ENCODE measurements at regions not wholly inside any gene's neighbourhood (a gene's known extent, or its start where the extent isn't known, plus 50 kb on each side); places are given as distances from the start of the nearest gene placed in this dataset.
"Not testable (repeated sequence)": the region's sequence is repeated elsewhere in the genome, so short reads cannot be mapped to it uniquely, and the experiment has no call there.

DNA sequence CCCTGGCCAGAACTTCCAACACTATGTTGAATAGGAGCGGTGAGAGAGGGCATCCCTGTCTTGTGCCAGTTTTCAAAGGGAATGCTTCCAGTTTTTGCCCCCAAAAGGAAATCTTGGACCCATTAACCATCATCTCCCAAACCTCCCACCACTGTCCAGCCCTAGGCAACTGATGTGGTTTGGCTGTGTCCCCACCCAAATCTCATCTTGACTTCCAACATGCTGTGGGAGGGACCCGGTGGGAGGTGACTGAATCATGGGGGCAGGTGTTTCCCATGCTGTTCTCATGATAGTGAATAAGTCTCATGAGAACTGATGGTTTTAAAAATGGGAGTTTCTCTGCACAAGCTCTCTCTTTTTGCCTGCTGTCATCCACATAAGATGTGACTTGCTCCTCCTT lies 119.1 kb upstream of the RMDN2 start:
- not testable (repeated sequence) for DNase-seq (ENCODE audit: low read depth)

DNA sequence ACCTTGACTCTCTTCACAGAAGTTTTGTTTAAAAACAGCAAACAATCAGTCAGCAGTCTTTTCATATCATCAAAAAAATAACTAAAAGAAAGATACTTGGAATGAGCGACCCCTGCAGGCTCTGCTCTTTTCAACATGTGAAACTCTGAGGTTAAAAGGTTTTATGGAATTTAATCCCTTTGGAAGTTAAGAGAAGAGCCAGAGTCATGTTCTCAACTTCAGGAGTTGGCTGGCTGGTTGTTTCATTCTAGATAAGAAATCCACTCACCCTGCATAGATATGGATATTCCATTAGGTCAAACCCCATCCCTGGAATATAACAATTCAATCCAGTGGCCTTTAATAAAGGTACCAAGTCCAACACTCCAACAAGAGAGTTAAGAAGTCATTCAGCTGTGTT lies 115.6 kb upstream of the RMDN2 start:
- DNase-seq (ENCODE audit: low read depth): peak; percentile 32

DNA sequence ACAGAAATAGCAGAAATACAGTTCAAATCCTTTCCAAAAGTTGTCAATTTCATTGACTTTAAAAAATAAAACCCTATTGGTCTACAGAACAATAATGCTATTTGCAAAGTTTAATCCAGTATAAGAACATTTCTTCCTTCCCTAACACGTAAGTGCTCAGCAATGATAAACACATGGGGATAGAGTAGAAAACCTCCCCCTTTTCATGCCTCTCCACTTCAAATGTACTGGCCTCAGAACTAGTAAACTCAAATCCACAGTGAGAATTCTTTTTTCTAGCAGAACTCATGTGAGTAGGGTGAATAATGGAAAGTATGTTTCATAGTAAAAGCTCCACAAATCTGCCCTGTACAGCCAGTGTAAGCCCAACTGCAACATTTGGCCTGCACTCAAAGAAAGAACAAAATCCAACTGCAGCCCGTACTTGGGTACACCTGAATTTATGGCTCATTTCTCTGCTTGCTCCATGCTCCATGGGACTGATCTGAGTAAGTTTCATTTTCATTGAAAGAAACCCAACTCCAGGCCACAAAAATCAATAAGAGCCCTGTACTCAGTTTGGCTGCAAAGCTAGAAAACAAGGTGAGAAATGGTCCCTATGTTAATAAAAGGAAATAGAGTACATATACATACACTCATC lies 115.0 kb upstream of the RMDN2 start:
- DNase-seq (ENCODE audit: low read depth): no peak

DNA sequence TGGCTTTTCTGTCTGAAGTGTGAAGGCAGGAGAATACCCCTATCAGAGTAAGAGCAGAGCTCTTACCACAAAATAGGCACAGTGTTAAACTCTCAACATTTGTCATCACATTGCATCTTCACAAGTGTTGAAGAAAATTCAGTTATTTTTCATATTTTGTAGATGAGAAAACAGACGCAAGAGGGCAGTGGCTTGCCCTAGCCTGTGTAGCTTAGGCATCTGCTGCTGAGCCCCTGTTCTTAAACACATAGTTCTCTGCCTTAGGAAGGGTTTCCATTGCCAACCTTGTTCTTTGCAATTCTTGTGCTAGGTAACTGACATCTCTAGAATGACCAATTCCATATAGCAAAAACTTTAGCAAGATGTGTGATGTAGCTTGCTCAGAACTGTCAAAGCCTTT lies 112.7 kb upstream of the RMDN2 start:
- no peak for DNase-seq (ENCODE audit: low read depth)

DNA sequence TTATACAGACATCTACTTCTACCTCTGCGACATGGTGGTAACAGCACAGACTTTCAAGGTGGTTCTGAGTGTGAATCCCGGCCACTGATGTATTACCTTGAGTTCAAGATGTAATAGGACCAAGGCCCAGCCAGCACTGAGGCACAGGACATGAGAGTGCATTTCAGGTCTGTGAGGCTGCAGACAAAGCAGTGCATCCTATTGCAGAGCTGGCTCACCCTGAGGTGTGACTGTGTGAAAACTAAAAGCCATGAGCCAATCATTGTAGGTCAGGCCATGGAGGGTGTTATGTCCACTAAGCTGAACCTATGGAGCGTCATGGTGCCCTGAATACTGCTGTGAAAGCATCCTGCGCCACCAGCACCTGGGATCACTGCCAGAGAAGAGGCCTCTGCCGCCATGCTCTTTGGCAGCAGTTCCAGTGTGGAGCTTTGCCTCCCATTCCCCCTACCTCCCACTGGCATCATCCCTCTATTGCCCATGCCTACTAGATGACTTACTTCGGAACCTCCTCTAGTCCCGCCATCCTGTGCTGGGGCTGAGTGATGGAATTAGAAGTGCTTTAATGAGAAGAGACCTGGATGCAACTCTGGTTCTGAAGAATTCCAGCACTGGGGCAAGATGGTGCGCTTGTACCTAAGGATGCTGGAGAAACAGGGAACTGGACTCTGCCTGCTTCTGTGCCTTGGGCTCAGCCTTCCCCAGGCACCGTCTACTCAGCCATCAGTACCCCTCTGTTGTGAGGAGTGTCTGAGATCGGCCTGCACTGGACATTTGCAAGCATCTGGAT lies 112.0 kb upstream of the RMDN2 start:
- no peak for DNase-seq (ENCODE audit: low read depth)

DNA sequence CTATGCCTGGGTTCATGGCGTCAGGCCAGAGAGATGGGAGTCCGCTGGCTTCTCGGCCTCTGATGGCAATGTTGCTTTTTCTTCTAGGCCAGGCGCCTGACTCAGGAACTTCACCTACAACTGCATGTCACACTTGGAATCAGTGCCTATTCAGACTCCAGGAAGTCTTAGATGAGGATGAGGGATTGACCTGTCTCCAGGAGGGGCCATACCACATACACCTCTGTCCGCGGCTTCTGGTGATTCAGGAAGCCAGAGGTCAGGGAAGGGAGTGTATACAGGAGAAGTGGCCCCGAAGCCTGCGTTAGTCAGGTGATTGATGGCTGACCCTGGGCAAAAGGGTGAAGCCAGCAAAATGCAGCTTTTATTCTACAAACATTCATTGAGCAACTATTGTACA lies 109.1 kb upstream of the RMDN2 start:
- DNase-seq (ENCODE audit: low read depth): no peak

DNA sequence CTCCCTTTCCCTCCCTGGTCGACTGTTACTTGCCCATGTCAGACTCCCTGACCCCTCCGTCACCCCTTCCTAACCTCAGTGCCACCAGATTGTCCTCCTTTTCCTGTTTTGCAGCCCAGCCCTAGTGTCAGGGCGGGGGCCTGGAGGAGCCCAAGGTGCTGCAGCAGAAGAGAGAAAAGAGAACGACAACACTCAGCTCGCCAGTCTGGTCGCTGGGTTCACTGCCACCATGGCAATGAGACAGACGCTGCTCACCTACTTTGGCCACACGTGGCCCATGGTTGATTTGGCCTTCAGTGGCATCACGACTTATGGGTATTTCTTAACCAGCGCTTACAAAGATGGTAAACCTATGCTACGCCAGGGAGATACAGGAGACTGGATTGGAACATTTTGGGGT lies 108.4 kb upstream of the RMDN2 start:
- no peak for DNase-seq (ENCODE audit: low read depth)

DNA sequence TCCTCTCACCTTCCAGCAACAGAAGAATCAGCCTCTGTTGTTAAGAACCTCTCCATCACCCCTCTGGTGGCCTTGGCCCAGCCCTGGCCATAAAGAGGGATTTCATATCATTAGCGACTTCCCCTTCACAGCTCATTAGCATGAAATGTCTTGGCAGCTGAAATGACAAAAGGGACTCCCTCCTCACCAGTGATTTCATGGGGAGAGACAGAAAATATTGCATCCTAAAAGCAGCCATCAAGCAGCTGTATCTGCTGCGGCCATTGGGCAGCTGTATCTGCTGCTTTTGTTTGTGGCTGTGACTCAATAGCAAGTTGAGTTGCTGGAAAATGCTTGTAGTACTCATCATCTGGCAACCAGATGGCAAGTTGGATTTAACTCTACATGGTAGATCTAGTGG lies 105.9 kb upstream of the RMDN2 start:
- peak; percentile 25 for DNase-seq (ENCODE audit: low read depth)

DNA sequence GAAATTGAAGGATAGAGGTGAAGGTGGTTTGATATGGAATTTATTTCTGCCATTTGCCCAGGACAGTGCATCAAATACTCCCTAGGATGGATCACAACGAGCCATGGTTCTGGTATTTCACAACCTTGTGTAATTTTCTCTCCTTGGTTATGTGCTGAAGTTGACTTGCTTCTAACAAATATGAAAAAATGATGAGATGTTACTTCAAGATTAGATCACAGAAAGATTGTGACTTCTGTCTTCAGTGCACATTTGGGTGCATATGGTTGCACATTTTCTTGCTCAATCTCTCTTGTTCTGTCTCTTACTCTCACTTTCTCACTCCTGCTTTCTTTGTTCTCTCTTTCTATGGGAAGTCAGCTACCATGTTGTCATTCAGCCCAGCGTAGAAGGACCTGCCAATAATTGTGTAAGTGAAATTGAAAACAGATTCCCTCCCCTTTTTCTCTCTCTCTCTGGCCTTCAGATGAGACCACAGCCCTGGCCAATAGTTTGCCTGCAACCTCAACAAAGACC lies 104.6 kb upstream of the RMDN2 start:
- DNase-seq (ENCODE audit: low read depth): no peak

DNA sequence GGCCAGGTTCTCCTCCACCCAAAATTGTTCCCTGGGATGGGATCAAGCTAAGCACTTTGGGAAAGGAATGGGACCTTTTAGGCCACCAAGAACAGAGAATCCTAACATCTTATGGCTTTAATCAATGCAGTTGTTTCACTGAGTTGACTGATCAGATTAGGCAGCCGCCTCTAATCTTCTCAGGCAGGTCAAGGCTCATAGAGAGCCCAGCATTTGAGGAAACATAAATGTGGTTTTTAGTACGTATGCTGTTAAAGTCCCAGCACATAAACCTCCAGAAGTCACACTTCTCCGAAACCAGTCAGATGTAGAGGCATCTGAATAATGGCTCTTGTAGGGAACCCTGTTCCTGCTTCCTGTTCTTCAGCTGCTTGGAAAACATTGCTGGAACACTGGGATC lies 99.5 kb upstream of the RMDN2 start:
- no peak for DNase-seq (ENCODE audit: low read depth)

DNA sequence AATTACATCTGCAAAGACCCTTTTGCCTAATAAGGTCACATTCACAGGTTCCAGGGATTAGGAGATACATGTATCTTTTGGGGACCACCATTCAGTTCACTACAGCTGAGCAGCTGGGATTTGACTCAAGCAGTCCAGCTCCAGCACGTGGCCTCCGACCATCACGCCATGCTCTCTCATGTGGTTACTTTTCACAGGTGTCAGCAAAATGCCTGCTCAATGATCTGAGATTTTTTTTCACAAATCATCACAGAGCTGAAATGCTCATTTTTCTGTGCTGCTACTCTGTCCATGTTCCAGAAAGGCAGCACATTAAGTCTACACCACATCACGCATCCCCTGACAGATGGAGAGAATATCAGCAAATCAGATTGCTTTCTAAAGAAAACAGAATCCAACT lies 98.5 kb upstream of the RMDN2 start:
- DNase-seq (ENCODE audit: low read depth): no peak

DNA sequence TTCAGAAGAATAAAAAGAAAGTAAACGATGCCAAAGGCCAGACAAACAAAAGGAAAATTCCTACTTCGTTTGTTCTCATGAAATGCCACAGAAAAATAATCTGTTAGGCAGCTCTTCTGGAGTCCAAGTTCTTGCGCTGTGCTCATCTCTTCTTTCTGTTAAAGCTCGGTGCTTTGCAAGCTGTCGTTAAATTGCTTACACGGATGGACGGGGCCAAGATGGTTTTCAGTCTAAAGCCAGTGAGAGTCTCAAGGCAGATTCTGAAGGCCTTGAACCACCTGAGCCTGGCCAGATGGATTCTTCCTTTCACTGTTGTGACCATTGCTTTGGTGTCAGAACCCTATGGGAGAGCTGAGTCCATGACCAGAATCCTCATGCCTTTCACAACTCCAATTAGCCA lies 97.6 kb upstream of the RMDN2 start:
- no peak for DNase-seq (ENCODE audit: low read depth)

DNA sequence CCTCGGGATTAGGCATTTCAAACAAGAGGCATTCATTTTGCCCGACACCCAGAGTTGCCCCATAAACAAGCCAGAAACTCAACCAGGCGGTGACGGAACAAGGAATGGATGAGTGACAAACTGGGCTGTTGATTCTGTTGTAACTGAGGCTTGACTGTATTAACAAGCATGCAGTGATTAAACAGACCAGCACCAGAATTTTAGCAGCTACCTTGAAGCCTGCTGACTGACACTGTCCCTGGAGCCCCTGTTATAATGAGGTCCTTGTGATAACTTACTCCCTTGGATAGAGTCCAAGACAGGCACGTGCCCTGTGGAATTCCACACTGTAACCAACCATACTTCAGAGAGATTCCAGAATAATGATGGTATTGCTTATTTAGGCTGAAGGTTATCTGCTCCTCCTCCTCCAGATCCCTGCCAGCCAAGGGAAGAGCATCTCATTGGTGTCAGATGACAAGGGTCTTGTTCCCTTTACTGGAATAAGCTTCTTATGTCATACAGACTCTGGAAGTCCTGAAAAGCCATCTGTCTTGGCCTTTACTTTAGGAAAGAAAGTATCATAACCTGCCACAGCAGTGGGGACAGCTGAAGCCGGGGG lies 97.1 kb upstream of the RMDN2 start:
- peak; percentile 84 for DNase-seq (ENCODE audit: low read depth)

DNA sequence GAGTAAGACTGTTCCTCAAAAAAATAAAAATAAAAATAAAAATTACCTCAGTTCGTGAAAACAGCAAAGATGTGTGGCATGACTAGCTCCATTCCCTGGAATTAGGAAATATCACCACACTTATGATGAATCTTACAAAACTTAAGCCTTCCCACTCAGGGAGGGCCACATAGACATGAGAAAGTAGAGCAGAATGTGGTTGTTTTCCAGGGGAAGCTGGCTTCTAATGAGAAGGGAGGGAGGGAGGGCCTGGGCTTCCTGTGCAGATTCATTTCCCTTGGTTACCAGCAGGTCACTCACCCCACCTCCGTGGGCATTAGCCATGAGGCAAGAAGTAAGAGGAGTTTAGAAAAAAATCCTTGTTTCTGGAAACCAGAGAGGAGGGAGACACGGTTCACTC lies 95.9 kb upstream of the RMDN2 start:
- peak; percentile 92 for DNase-seq (ENCODE audit: low read depth)

DNA sequence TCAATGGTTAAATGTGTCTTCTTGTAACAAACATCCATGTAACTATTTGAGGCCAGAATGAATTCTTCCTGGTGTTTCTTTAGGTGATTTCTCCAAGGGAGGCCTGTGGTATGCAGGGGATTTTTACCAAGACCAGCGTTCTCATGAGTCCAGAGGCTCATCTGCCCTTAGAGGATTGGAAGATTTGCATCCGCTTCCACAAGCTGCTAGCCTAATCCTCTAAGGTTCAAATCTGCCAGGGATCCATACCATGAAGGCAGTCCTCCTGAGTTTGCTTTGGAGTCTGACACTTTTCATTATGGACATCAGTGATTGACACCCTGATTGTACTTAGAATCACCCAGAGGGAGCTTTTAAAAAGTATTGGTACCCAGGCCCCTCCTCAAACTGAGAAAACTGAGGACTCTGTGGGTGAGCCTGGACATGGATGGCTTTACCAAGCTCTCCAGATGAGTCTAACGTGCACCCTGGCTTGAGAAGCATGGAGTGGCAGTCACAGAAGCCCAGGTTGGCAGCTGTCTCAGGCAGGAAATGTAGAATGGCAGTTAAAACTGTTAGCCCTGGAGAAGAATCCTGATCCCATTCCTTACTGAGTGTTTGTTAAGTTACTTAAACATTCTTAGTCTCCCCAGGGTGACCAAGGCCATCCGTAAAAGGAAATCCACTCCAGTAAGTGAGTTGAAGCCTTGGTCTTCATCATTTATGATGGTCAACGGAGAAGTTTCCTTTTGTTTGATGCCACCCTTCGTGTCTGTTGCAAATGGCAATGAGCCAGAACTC lies 95.3 kb upstream of the RMDN2 start:
- DNase-seq (ENCODE audit: low read depth): no peak

DNA sequence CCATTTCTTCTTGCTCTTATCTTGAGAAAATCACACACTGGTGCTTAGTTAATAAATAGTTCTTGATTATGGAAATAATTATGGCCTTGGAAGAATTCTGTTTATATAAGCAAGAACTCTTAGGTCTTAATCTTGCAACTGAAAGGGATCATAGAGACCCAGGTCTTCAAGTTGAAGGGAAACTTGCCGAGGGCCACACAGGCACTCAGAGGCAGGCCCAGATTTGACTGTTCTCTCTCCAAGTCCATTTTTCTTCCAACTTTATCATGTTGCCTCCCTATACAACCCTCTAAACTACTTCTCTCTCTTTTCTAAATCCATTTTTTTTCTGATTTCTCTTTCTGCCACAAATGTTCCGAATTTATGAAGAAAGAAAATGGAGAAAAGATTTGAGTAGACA lies 94.5 kb upstream of the RMDN2 start:
- no peak for DNase-seq (ENCODE audit: low read depth)

DNA sequence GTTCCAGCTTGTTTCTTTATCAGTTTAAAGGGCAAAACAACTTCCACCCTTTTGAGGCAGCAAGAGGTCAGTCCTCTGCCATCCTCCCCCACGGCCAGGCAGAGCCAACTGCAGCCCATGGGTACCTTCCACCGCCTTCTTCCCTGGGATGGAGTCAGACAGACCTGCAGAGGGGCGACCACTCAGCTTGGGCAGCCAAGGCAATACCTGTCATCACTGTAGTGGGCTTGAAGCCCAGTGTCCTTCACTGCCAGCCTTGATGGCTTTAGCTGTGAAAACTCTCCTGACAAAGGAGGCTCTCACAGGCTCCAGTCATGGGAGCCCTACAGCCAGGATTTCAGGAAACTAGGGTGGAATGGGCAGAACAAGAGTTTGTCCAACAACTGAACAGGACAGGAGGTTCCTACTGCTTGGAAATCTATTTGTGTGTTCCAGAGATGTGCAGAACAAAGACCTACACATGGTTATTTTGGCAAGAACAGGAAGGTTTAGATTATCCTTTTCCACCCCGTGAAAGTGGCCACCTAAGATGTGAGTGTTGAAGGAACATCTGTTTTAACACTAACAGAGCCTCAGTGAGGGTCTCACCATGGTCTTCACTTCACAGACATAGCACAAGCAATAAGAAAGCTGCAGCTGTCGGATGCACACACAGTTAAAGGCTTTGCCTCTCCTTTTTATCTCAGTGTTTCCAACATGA lies 93.9 kb upstream of the RMDN2 start:
- DNase-seq (ENCODE audit: low read depth): no peak

DNA sequence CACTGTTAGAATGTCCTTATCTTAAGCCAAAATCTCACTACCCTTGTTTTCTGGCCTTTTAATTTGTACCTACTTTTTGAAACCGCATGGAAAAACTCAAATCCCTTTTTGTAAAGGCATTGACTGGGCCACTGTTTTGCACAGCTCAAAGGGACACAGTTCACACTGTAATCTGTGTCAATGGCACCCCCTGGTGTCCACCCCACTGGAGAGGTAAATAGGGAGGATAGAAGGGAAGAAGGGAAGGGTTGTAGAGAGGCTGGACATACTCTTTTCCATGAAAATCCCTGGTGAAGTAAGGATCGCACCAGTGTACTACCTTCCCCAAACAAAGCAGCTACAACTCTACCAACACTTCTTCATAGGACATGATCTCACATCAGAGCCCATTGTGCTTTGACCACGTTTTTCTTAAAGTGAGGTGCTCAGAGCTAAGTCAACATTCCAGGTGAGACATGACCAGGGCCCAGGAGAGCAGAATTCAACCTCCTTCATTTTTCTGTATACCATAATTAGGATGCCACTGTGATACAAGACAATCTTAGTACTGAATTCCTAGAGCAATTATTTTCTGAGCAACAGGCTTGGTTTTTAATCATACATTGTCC lies 92.4 kb upstream of the RMDN2 start:
- DNase-seq (ENCODE audit: low read depth): peak; percentile 84

DNA sequence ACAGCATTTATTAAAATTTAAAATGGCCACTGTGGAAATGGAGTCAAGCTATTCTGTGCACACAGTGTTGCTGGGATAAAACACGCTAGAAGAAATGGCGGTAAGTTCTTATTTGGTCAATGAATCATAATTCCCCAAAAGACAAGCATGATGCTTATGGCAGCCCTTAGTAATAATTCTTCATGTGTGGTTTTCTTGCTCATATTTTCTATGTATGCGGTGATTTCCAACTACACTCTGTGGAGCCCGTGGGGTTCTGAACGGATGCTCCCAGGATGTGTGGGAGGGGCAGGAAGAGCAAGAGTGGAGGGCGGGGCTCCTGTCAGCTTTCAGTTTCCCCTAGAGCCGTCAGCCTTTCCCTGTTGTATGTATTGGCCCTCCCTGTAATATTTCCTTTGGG lies 91.7 kb upstream of the RMDN2 start:
- DNase-seq (ENCODE audit: low read depth): no peak

DNA sequence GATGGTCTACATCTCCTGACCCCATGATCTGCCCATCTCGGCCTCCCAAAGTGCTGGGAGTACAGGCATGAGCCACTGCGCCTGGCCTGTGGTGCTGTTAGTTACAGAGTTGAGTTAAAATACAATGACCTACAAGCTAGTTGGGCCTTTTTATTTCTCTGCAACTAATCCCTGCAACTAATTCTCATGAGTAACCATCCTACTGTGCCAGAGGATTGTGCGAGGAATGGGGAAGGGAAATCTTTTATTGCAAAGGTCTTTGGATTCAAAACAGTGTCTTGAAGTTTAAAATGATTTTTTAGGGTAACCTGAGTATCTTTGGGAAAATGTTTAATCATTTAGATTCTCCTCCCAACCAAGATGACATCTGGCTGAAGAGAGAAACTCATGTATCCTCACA lies 88.8 kb upstream of the RMDN2 start:
- no peak for DNase-seq (ENCODE audit: low read depth)

DNA sequence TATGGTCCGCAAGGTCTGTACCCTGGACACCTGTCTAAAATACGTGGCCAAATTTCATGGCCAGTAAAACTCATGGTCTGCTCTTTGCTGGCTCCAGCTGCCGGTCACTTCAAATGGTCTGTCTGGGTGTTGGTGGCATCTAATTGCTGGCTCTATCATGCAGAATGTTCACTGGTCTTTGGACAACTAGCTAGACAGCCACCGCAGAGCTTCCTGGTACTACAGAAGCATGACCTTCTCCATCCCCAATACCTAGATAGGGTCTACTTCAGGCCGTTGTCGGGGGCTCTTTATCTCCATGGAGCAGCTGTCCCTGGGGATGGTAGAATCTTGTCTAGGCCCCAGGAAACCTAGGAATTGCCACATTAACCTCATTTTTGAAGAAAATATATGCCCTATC lies 88.4 kb upstream of the RMDN2 start:
- no peak for DNase-seq (ENCODE audit: low read depth)

Data from HT1080 (cell line).